IPS-15b (cell line): ENCODE measurements at regions not wholly inside any gene's neighbourhood (a gene's known extent, or its start where the extent isn't known, plus 50 kb on each side); places are given as distances from the start of the nearest gene placed in this dataset.

Experiments
- H3K27me3 ChIP-seq: one replicate; pipeline ENCODE4 v1.6.1; 2013; ENCODE audit warnings: low read length; ENCODE audit not compliant: control insufficient read depth, insufficient read depth
- H3K36me3 ChIP-seq: one replicate; pipeline ENCODE4 v1.6.1; 2013; ENCODE audit warnings: low read length; ENCODE audit not compliant: control insufficient read depth, insufficient read depth
- H3K4me1 ChIP-seq: one replicate; pipeline ENCODE4 v1.6.1; 2013; ENCODE audit warnings: mild to moderate bottlenecking, low read length; ENCODE audit not compliant: control insufficient read depth, insufficient read depth
- H3K4me3 ChIP-seq: one replicate; pipeline ENCODE4 v1.5.1; 2013; ENCODE audit warnings: low read depth, low read length
- H3K9ac ChIP-seq: one replicate; pipeline ENCODE4 v1.6.1; 2013; ENCODE audit warnings: low read depth, mild to moderate bottlenecking, low read length
- H3K9me3 ChIP-seq: one replicate; pipeline ENCODE4 v1.6.1; 2013; ENCODE audit warnings: mild to moderate bottlenecking, low read length; ENCODE audit not compliant: control insufficient read depth, insufficient read depth

GRCh38 chr4:187215438-187215837, 491.8 kb upstream of the FAT1 start:
- no peaks in the 10 kb centered on the region for H3K36me3 ChIP-seq
- no peak overlapping the region for H3K4me3 ChIP-seq
- H3K27me3 ChIP-seq = no peaks in the 10 kb centered on the region
- no peak overlapping the region for H3K9ac ChIP-seq
- H3K9me3 ChIP-seq = no peaks in the 10 kb centered on the region
- H3K4me1 ChIP-seq = no peaks in the 10 kb centered on the region

- Histone ChIP-seq H3K9me3 (no peaks in the 10 kb centered on the region), H3K4me3 (no peak overlapping the region), H3K36me3 (no peaks in the 10 kb centered on the region), H3K4me1 (no peaks in the 10 kb centered on the region), H3K27me3 (no peaks in the 10 kb centered on the region), H3K9ac (no peak overlapping the region)
Observed at GRCh38 chr4:187218705-187219245, 495.1 kb upstream of the FAT1 start.

GRCh38 chr4:187224560-187224959, 500.9 kb upstream of the FAT1 start:
- H3K27me3 ChIP-seq = no peaks in the 10 kb centered on the region
- H3K4me1 ChIP-seq = no peaks in the 10 kb centered on the region
- H3K36me3 ChIP-seq = no peaks in the 10 kb centered on the region
- no peak overlapping the region for H3K4me3 ChIP-seq
- no peaks in the 10 kb centered on the region for H3K9me3 ChIP-seq
- H3K9ac ChIP-seq = no peak overlapping the region

- Histone ChIP-seq H3K27me3 (no peaks in the 10 kb centered on the region), H3K36me3 (no peaks in the 10 kb centered on the region), H3K4me1 (no peaks in the 10 kb centered on the region), H3K4me3 (no peak overlapping the region), H3K9me3 (no peaks in the 10 kb centered on the region), H3K9ac (no peak overlapping the region)
Observed at GRCh38 chr4:187227907-187228704, 504.4 kb upstream of the FAT1 start.

- H3K4me1 ChIP-seq = no peaks in the 10 kb centered on the region
- no peak overlapping the region for H3K4me3 ChIP-seq
- no peaks in the 10 kb centered on the region for H3K36me3 ChIP-seq
- H3K27me3 ChIP-seq = no peaks in the 10 kb centered on the region
- no peak overlapping the region for H3K9ac ChIP-seq
- no peaks in the 10 kb centered on the region for H3K9me3 ChIP-seq
Observed at GRCh38 chr4:187232196-187232595, 508.5 kb upstream of the FAT1 start.

GRCh38 chr4:187232796-187233195, 509.1 kb upstream of the FAT1 start:
- no peaks in the 10 kb centered on the region for H3K9me3 ChIP-seq
- H3K27me3 ChIP-seq = no peaks in the 10 kb centered on the region
- no peak overlapping the region for H3K4me3 ChIP-seq
- no peaks in the 10 kb centered on the region for H3K4me1 ChIP-seq
- no peaks in the 10 kb centered on the region for H3K36me3 ChIP-seq
- no peak overlapping the region for H3K9ac ChIP-seq

- Histone ChIP-seq H3K9me3 (no peaks in the 10 kb centered on the region), H3K4me1 (no peaks in the 10 kb centered on the region), H3K4me3 (no peak overlapping the region), H3K27me3 (no peaks in the 10 kb centered on the region), H3K9ac (no peak overlapping the region), H3K36me3 (no peaks in the 10 kb centered on the region)
Observed at GRCh38 chr4:187235456-187236170, 512.0 kb upstream of the FAT1 start.

GRCh38 chr4:187236209-187236890, 512.7 kb upstream of the FAT1 start:
- Histone ChIP-seq H3K36me3 (no peaks in the 10 kb centered on the region), H3K4me1 (no peaks in the 10 kb centered on the region), H3K4me3 (no peak overlapping the region), H3K9me3 (no peaks in the 10 kb centered on the region), H3K27me3 (no peaks in the 10 kb centered on the region), H3K9ac (no peak overlapping the region)

- Histone ChIP-seq H3K36me3 (no peaks in the 10 kb centered on the region), H3K4me3 (no peak overlapping the region), H3K9ac (no peak overlapping the region), H3K9me3 (no peaks in the 10 kb centered on the region), H3K27me3 (no peaks in the 10 kb centered on the region), H3K4me1 (no peaks in the 10 kb centered on the region)
Observed at GRCh38 chr4:187238646-187239045, 515.0 kb upstream of the FAT1 start.

GRCh38 chr4:187251896-187252295, 528.2 kb upstream of the FAT1 start:
- no peaks in the 10 kb centered on the region for H3K27me3 ChIP-seq

GRCh38 chr4:187256897-187257296, 533.2 kb upstream of the FAT1 start:
- Histone ChIP-seq H3K4me1 (no peaks in the 10 kb centered on the region), H3K27me3 (no peaks in the 10 kb centered on the region), H3K4me3 (no peak overlapping the region), H3K9ac (no peak overlapping the region), H3K36me3 (no peaks in the 10 kb centered on the region), H3K9me3 (no peaks in the 10 kb centered on the region)

More at GRCh38 chr4:187251896-187252295, 528.2 kb upstream of the FAT1 start:
- Histone ChIP-seq H3K9ac (no peak overlapping the region), H3K4me1 (no peaks in the 10 kb centered on the region), H3K4me3 (no peak overlapping the region), H3K9me3 (no peaks in the 10 kb centered on the region), H3K36me3 (no peaks in the 10 kb centered on the region)
